Natural killer cell (primary cell): ENCODE measurements at regions not wholly inside any gene's neighbourhood (a gene's known extent, or its start where the extent isn't known, plus 50 kb on each side); places are given as distances from the start of the nearest gene placed in this dataset.

Experiments used
- ATAC-seq, 3 donors: fragments of 150-1000 bp in 2 of 3; fragments of 200-7000 bp in 1 of 3; cut with Tn5 transposase; 1 replicate in 1 of 3; 2 replicates in 2 of 3; pipeline ENCODE4 v1.10.0; 2021; ENCODE audit warnings: mild to moderate bottlenecking in 2 of 3, moderate library complexity in 2 of 3
- DNase-seq, 2 donors: peaks; one replicate each; pipeline versions ENCODE4 v3.0.0 to v3.0.0-alpha.2; 2013 to 2021; ENCODE audit warnings: mixed read lengths in 1 of 2
- H3K27ac ChIP-seq: one replicate; pipeline ENCODE4 v1.5.1; 2013; ENCODE audit warnings: mild to moderate bottlenecking, low read length
- H3K27me3 ChIP-seq: one replicate; pipeline ENCODE4 v1.6.1; 2013; ENCODE audit warnings: low read length; ENCODE audit not compliant: control insufficient read depth, insufficient read depth
- H3K36me3 ChIP-seq: one replicate; pipeline ENCODE4 v1.6.1; 2013; ENCODE audit warnings: low read length; ENCODE audit not compliant: control insufficient read depth, insufficient read depth
- H3K4me1 ChIP-seq: one replicate; pipeline ENCODE4 v1.6.1; 2013; ENCODE audit warnings: low read length; ENCODE audit not compliant: control insufficient read depth, insufficient read depth
- H3K4me3 ChIP-seq: one replicate; pipeline ENCODE4 v1.5.1; 2013; ENCODE audit warnings: low read length
- H3K9me3 ChIP-seq: one replicate; pipeline ENCODE4 v1.6.1; 2013; ENCODE audit warnings: low read length; ENCODE audit not compliant: control insufficient read depth, insufficient read depth
- H3K27ac Mint-ChIP-seq, 2 donors: one replicate each; pipeline ENCODE4 v1.8.0; 2022; ENCODE audit warnings: mild to moderate bottlenecking in 2 of 2, mixed read lengths in 2 of 2, moderate library complexity in 1 of 2
- H3K27me3 Mint-ChIP-seq, 2 donors: one replicate each; pipeline ENCODE4 v1.8.0; 2022; ENCODE audit warnings: low read depth in 2 of 2, mixed read lengths in 2 of 2
- H3K36me3 Mint-ChIP-seq: one replicate; pipeline ENCODE4 v1.8.0; 2022; ENCODE audit warnings: mixed read lengths
- H3K4me1 Mint-ChIP-seq, 2 donors: one replicate each; pipeline ENCODE4 v1.8.0; 2022; ENCODE audit warnings: mixed read lengths in 2 of 2
- H3K4me3 Mint-ChIP-seq: one replicate; pipeline ENCODE4 v1.8.0; 2022; ENCODE audit warnings: mild to moderate bottlenecking, moderate library complexity, mixed read lengths
- H3K9me3 Mint-ChIP-seq, 2 donors: one replicate each; pipeline ENCODE4 v1.8.0; 2022; ENCODE audit warnings: mixed read lengths in 2 of 2
- CTCF ChIP-seq: fragments of 200-600 bp; IDR thresholded peaks from one replicate; pipeline ENCODE4 v1.8.0; 2022; ENCODE audit warnings: antibody characterized with exemption
- WGBS: methylation state at CpG from one replicate; pipeline ENCODE4 v1.1.7; 2013; ENCODE audit warnings: missing lambda C conversion rate; ENCODE audit not compliant: insufficient coverage; 5-methylcytosine and 5-hydroxymethylcytosine counted together
- intact Hi-C: fragments of 100-400 bp; cut with micrococcal nuclease; formaldehyde crosslinking; loops from one replicate; pipeline ENCODE4 v1.14.2; 2022

DNA sequence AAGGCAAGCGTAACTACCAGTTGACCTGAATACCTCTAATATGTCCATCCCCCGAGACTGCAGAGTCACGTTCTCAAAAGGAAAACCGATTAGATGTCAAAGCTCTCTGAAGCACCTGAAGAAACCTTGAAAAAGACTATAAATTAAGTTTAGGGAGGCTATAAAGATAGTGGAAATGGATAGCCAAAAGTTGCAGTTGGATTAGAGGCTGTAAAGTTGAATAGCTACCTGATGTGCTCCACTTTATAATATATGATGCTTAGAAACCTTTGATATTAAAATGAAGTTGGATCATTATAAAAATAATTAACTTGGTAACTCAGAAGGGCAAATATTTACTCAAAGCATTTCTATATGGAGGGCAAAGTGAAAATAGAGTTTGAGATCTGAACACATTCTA, 506.6 kb upstream of the AGA start:
- H3K9me3 Mint-ChIP-seq: peaks cover 7 to 24% of the 10 kb centered on the region in 2 donors
- Histone ChIP-seq H3K36me3 (no peaks in the 10 kb centered on the region), H3K4me1 (no peaks in the 10 kb centered on the region), H3K27me3 (no peaks in the 10 kb centered on the region), H3K27ac (no peak overlapping the region), H3K4me3 (no peak overlapping the region), H3K9me3 (no peaks in the 10 kb centered on the region)
- peaks cover 9% of the 10 kb centered on the region for H3K36me3 Mint-ChIP-seq
- intact Hi-C loops: no loop called here
- WGBS: 86% methylated on average over 3 of the region's 4 CpGs
- no peak for ATAC-seq
- H3K4me3 Mint-ChIP-seq: no peak overlapping the region
- no peak overlapping the region for H3K27ac Mint-ChIP-seq
- H3K4me1 Mint-ChIP-seq: no peaks in the 10 kb centered on the region
- no peak for DNase-seq
- TF ChIP-seq CTCF: no peak
- H3K27me3 Mint-ChIP-seq: no peaks in the 10 kb centered on the region

GRCh38 chr4:177951026-177951425, 508.8 kb upstream of the AGA start:
- intact Hi-C loops: no loop called here
- no peaks in the 10 kb centered on the region for H3K27me3 Mint-ChIP-seq
- no peak for TF ChIP-seq CTCF

GRCh38 chr4:177952723-177953122, 510.5 kb upstream of the AGA start:
- Mint-ChIP-seq H3K4me1 (no peaks in the 10 kb centered on the region), H3K9me3 (peaks cover 3 to 18% of the 10 kb centered on the region in 2 donors), H3K4me3 (no peak overlapping the region), H3K27ac (no peak overlapping the region), H3K27me3 (no peaks in the 10 kb centered on the region), H3K36me3 (peaks cover 9% of the 10 kb centered on the region)
- no CpG with 5 or more reads among the region's 2 CpGs for WGBS
- H3K27ac ChIP-seq: no peak overlapping the region
- intact Hi-C loops: no loop called here
- ATAC-seq: no peak
- no peak overlapping the region for H3K4me3 ChIP-seq
- no peak for DNase-seq
- no peaks in the 10 kb centered on the region for H3K27me3 ChIP-seq
- no peak for TF ChIP-seq CTCF
- no peaks in the 10 kb centered on the region for H3K36me3 ChIP-seq
- no peaks in the 10 kb centered on the region for H3K9me3 ChIP-seq
- H3K4me1 ChIP-seq: no peaks in the 10 kb centered on the region

More at GRCh38 chr4:177951026-177951425, 508.8 kb upstream of the AGA start:
- ATAC-seq (no peak), DNase-seq (no peak)
- H3K4me3 Mint-ChIP-seq: no peak overlapping the region
- no peaks in the 10 kb centered on the region for H3K4me1 Mint-ChIP-seq
- peaks cover 9% of the 10 kb centered on the region for H3K36me3 Mint-ChIP-seq
- H3K27me3 ChIP-seq: no peaks in the 10 kb centered on the region
- no peaks in the 10 kb centered on the region for H3K36me3 ChIP-seq
- no peak overlapping the region for H3K27ac ChIP-seq
- H3K9me3 Mint-ChIP-seq: peaks cover 5 to 18% of the 10 kb centered on the region in 2 donors
- no peak overlapping the region for H3K4me3 ChIP-seq
- no peak overlapping the region for H3K27ac Mint-ChIP-seq
- H3K9me3 ChIP-seq: no peaks in the 10 kb centered on the region
- H3K4me1 ChIP-seq: no peaks in the 10 kb centered on the region
- WGBS: no CpG with 5 or more reads among the region's 2 CpGs

GRCh38 chr4:177957596-177958360, 515.5 kb upstream of the AGA start:
- no peaks in the 10 kb centered on the region for H3K27me3 Mint-ChIP-seq
- no peaks in the 10 kb centered on the region for H3K9me3 ChIP-seq
- H3K27ac Mint-ChIP-seq: no peak overlapping the region
- no peaks in the 10 kb centered on the region for H3K4me1 Mint-ChIP-seq
- no peak overlapping the region for H3K4me3 ChIP-seq
- H3K9me3 Mint-ChIP-seq: peaks cover 0 to 11% of the 10 kb centered on the region in 2 donors
- H3K27ac ChIP-seq: no peak overlapping the region
- ATAC-seq (no peak), DNase-seq (no peak)
- no peaks in the 10 kb centered on the region for H3K36me3 ChIP-seq
- H3K4me3 Mint-ChIP-seq: no peak overlapping the region
- H3K4me1 ChIP-seq: no peaks in the 10 kb centered on the region
- peaks cover 1% of the 10 kb centered on the region for H3K36me3 Mint-ChIP-seq
- 85% methylated on average over 3 of the region's 5 CpGs for WGBS
- H3K27me3 ChIP-seq: no peaks in the 10 kb centered on the region
- intact Hi-C loops: no loop called here
- TF ChIP-seq CTCF: no peak
